Karpas-422 (cell line): ENCODE measurements at regions not wholly inside any gene's neighbourhood (a gene's known extent, or its start where the extent isn't known, plus 50 kb on each side); places are given as distances from the start of the nearest gene placed in this dataset.
"Not testable (repeated sequence)": the region's sequence is repeated elsewhere in the genome, so short reads cannot be mapped to it uniquely, and the experiment has no call there.

ENCODE experiments used
- DNase-seq: peaks from one replicate; pipeline ENCODE4 v3.0.0-alpha.2; 2015
- H2AFZ ChIP-seq: fragments of 200-600 bp; sonication (generic); 2 replicates; pipeline ENCODE4 v1.6.1; 2014; ENCODE audit warnings: antibody characterized with exemption, low read length, mixed read lengths
- H3K27ac ChIP-seq: fragments of 200-600 bp; sonication (generic); 2 replicates; pipeline ENCODE4 v1.5.1; 2014; ENCODE audit warnings: mild to moderate bottlenecking, low read length, moderate library complexity
- H3K27me3 ChIP-seq: fragments of 200-600 bp; sonication (generic); 2 replicates; pipeline ENCODE4 v1.6.1; 2014; ENCODE audit warnings: low read length, mixed read lengths
- H3K36me3 ChIP-seq: fragments of 200-600 bp; sonication (generic); 2 replicates; pipeline ENCODE4 v1.6.1; 2014; ENCODE audit warnings: low read length, mixed read lengths; ENCODE audit not compliant: insufficient read depth
- H3K4me1 ChIP-seq: fragments of 200-600 bp; sonication (generic); 2 replicates; pipeline ENCODE4 v1.6.1; 2014; ENCODE audit warnings: mild to moderate bottlenecking, low read length, mixed read lengths
- H3K4me2 ChIP-seq: fragments of 200-600 bp; sonication (generic); 2 replicates; pipeline ENCODE4 v1.6.1; 2014; ENCODE audit warnings: low read length, low read depth, mild to moderate bottlenecking; ENCODE audit not compliant: poor library complexity, severe bottlenecking
- H3K4me3 ChIP-seq: fragments of 200-600 bp; sonication (generic); 2 replicates; pipeline ENCODE4 v1.5.1; 2014; ENCODE audit warnings: mild to moderate bottlenecking, antibody characterized with exemption, low read length, mixed read lengths
- H3K79me2 ChIP-seq: fragments of 200-600 bp; sonication (generic); 2 replicates; pipeline ENCODE4 v1.6.1; 2014; ENCODE audit warnings: mild to moderate bottlenecking, low read length, mixed read lengths
- H3K9ac ChIP-seq: fragments of 200-600 bp; sonication (generic); 2 replicates; pipeline ENCODE4 v1.6.0; 2014; ENCODE audit warnings: low read length
- H3K9me2 ChIP-seq: fragments of 200-600 bp; sonication (generic), shearing (Covaris generic); replicated peaks from 2 replicates; pipeline ENCODE4 v1.6.0; 2014; ENCODE audit warnings: mild to moderate bottlenecking, low read length, moderate library complexity; ENCODE audit not compliant: insufficient read depth
- H3K9me3 ChIP-seq: fragments of 300-700, 200-600 bp; sonication (generic); 2 replicates; pipeline ENCODE4 v1.6.1; 2014; ENCODE audit warnings: low read length, mixed read lengths
- H4K20me1 ChIP-seq: fragments of 200-600 bp; sonication (generic); 2 replicates; pipeline ENCODE4 v1.6.1; 2014; ENCODE audit warnings: mild to moderate bottlenecking, antibody characterized with exemption, low read length, low read depth; ENCODE audit not compliant: insufficient read depth

DNA sequence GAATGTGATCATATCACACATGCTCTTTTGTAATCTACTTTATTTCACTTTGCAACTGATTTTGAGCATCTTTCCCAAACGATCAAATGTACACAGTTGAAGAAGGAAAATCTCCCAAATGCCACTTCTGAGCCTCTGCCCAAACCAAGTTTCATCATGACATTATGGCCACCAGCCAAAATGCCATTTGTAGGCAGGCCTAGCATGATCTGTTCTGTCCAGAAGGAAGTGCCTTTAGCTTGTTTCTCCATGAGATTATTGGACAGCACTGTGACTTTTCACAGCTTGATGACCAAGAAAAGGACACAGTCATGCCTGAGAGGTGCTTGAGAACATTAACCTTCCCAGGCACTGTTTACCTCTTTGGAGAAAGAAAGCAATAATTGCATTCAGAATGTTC, 73.2 kb upstream of the PIP5K1B start:
- Histone ChIP-seq H3K9me2 (no peaks in the 10 kb centered on the region), H3K79me2 (no peaks in the 10 kb centered on the region), H3K27me3 (no peaks in the 10 kb centered on the region), H3K4me2 (no peak overlapping the region), H3K9ac (no peak overlapping the region), H3K27ac (no peak overlapping the region), H3K4me3 (no peak overlapping the region), H3K9me3 (no peaks in the 10 kb centered on the region), H2AFZ (no peak overlapping the region), H3K36me3 (no peaks in the 10 kb centered on the region), H3K4me1 (peaks cover 5% of the 10 kb centered on the region), H4K20me1 (no peaks in the 10 kb centered on the region)
- no peak for DNase-seq

DNA sequence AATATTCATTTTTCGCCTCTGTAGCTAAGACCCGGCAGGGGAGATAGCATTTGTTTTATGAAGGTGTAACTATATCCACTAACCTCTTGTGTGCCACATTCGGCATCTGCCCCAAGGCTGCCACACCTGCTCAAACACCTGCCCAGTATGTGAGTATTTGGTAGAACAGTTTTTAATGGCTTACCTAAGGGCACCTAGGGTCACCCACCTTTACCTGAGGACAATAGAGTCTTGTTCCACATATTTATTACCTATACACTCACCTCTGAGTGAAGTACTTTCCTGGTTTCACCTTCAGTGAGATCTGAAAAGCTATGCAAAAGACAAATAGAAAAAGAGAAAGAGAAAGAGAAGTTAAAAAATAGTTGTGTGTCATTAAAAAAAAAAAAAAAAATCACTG, 68.0 kb upstream of the PIP5K1B start:
- H3K27ac ChIP-seq, result no peak overlapping the region
- H3K79me2 ChIP-seq, result no peaks in the 10 kb centered on the region
- H3K36me3 ChIP-seq, result no peaks in the 10 kb centered on the region
- no peaks in the 10 kb centered on the region for H3K27me3 ChIP-seq
- no peak overlapping the region for H2AFZ ChIP-seq
- no peaks in the 10 kb centered on the region for H4K20me1 ChIP-seq
- H3K4me3 ChIP-seq, result no peak overlapping the region
- H3K9ac ChIP-seq, result no peak overlapping the region
- H3K4me2 ChIP-seq, result no peak overlapping the region
- H3K9me3 ChIP-seq, result no peaks in the 10 kb centered on the region
- peaks cover 44% of the 10 kb centered on the region for H3K4me1 ChIP-seq
- DNase-seq, result no peak
- H3K9me2 ChIP-seq, result no peaks in the 10 kb centered on the region

GRCh38 chr9:68639261-68639660, 65.8 kb upstream of the PIP5K1B start:
- not testable (repeated sequence) for H3K9me3 ChIP-seq, H4K20me1 ChIP-seq, H3K79me2 ChIP-seq, H3K9me2 ChIP-seq, H3K36me3 ChIP-seq, H3K27me3 ChIP-seq
- Histone ChIP-seq H2AFZ (0 out of 2 replicates have a peak overlapping the region, but pooled peaks have one; percentile 31), H3K4me1 (peaks cover 55% of the 10 kb centered on the region), H3K9ac (peak overlapping the region; percentile 34; the same call in 1 of the 2 replicates), H3K4me3 (peak overlapping the region; percentile 39), H3K4me2 (peak overlapping the region; percentile 52), H3K27ac (peak overlapping the region; percentile 90)
- peak; percentile 64 for DNase-seq

DNA sequence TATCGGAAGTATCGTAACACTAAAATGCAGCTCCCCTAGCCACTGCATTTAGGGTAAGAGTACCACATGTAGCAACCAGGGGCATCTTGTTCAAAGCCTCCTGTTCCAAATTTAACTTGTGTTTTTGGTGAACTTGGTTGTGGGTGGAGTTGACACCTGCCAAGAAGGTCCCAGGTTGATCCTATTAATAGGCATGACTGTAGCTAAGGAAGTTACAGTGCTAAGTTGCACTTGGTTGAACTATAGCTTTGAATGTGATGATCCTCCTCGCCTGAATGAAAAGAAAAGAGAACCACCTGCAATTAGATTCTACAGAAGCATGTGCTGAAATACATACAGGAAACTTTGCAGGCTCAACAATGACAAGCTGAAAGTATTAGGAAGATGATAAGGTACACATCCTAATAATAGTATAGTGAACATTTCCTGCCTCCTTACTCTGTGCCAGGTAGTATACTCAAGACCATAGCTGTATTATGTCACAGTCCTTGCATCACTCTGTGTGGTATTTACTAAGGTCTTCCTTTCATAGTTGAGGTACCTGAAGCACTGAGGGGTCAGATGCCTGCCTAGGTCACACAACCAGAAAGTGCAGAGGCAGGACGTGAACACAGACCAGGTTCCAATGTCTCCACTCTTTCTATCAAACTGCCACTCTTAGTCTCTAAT, 64.5 kb upstream of the PIP5K1B start:
- peak overlapping the region; percentile 90 for H3K27ac ChIP-seq
- peak overlapping the region; percentile 39 for H3K4me3 ChIP-seq
- no peaks in the 10 kb centered on the region for H3K27me3 ChIP-seq
- no peaks in the 10 kb centered on the region for H3K9me3 ChIP-seq
- H3K79me2 ChIP-seq, result no peaks in the 10 kb centered on the region
- no peaks in the 10 kb centered on the region for H4K20me1 ChIP-seq
- no peaks in the 10 kb centered on the region for H3K36me3 ChIP-seq
- peaks cover 65% of the 10 kb centered on the region for H3K4me1 ChIP-seq
- peak overlapping the region; percentile 52 for H3K4me2 ChIP-seq
- H3K9me2 ChIP-seq, result no peaks in the 10 kb centered on the region
- DNase-seq, result peak; percentile 82
- H3K9ac ChIP-seq, result peak overlapping the region; percentile 34
- H2AFZ ChIP-seq, result peak overlapping the region; percentile 31; the same call in 1 of the 2 replicates

DNA sequence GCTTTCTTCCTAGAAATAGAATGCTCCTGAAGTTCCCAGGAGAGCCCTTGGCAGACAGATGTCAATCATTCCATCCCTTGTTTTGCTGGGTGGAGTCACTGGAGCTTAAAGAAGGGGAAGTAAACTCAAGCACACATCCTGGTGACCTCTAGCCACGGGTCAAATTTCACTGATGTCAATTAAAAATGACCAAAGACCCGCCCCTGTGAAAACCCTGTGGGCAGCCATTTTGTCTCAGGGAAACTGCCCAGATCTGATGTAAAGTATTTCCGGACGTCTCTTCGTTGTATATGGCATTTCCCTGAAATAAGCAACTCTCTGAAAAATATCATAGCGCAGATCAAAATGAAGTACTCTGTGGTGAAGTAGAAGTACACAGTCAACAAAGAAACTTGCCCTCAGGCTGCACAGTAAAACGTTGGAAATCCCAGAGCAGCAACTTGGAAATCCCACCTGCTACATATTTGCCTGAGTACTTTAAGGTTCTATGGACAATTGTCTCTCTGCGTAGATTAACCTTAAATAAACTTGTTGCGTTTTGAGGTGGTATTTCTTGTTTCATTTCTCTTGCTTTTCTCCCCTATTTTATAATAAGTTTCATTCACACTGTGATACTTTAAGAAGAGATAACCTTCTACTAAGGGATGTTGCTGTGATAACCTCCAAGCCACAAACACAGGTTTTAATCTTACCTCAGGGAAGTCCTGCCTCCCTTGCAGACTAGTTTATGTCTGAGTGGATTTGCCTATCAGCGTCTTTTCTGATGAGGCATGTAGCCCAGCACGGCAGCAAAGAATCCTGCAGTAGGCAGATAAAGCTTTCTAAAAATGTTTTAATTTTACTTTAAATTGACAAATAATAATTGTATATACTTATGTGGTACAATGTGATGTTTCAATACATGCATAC, 60.9 kb upstream of the PIP5K1B start:
- peak overlapping the region; percentile 67 for H3K27ac ChIP-seq

DNA sequence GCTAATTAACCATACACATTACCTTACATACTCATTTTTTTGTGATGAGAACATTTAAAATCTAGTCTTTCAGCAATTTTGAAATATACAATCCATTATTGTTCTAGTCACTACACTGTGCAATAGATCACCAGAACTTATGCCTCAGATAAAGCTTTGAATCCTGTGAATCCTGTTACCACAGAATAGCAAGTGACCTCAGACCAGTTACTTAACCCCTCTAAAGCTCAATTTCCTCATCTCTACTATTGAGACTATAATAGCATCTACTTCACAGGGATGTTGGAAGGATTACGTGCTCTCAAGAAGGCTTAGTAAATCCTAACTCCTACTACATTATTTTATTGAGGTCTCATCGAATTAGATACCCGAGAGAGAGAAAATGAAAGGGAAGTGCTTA, 60.2 kb upstream of the PIP5K1B start:
- DNase-seq, result no peak
- peak overlapping the region; percentile 46 for H3K4me2 ChIP-seq
- peak overlapping the region; percentile 67 for H3K27ac ChIP-seq
- no peaks in the 10 kb centered on the region for H3K9me3 ChIP-seq
- no peak overlapping the region for H3K4me3 ChIP-seq
- peak overlapping the region; percentile 59 for H2AFZ ChIP-seq
- no peaks in the 10 kb centered on the region for H3K27me3 ChIP-seq
- peaks cover 43% of the 10 kb centered on the region for H3K4me1 ChIP-seq
- H4K20me1 ChIP-seq, result no peaks in the 10 kb centered on the region
- H3K79me2 ChIP-seq, result no peaks in the 10 kb centered on the region
- no peaks in the 10 kb centered on the region for H3K36me3 ChIP-seq
- H3K9ac ChIP-seq, result no peak overlapping the region
- no peaks in the 10 kb centered on the region for H3K9me2 ChIP-seq

More for the DNA sequence above, 60.9 kb upstream of the PIP5K1B start:
- peak overlapping the region; percentile 46 for H3K4me2 ChIP-seq
- 0 out of 2 replicates have a peak overlapping the region, but pooled peaks have one; percentile 29 for H3K4me3 ChIP-seq
- H3K36me3 ChIP-seq, result no peaks in the 10 kb centered on the region
- H3K9me3 ChIP-seq, result no peaks in the 10 kb centered on the region
- no peak overlapping the region for H3K9ac ChIP-seq
- peak; percentile 77 for DNase-seq
- peaks cover 50% of the 10 kb centered on the region for H3K4me1 ChIP-seq
- H4K20me1 ChIP-seq, result no peaks in the 10 kb centered on the region
- peak overlapping the region; percentile 59 for H2AFZ ChIP-seq
- no peaks in the 10 kb centered on the region for H3K9me2 ChIP-seq
- no peaks in the 10 kb centered on the region for H3K79me2 ChIP-seq
- H3K27me3 ChIP-seq, result no peaks in the 10 kb centered on the region

DNA sequence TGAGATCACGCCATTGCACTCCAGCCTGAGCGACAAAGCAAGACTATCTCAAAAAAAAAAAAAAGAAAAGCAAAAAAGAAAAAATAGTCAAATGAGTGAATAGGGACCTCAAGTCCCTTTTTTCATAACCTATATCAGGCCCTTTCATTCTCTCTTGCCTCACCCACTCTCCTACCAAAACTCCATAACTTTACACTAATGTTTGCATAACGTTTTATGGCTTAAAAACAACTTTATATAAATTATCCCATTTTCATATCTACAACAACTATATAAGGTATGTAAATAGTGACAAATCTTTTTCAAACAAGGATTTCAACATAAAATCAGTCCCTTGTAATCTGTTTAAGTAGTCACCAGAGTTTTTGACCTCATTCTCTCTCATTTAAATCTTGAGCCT, 56.9 kb upstream of the PIP5K1B start:
- Histone ChIP-seq H3K4me1 (peaks cover 21% of the 10 kb centered on the region), H3K79me2 (no peaks in the 10 kb centered on the region), H3K4me3 (no peak overlapping the region), H3K9me2 (no peaks in the 10 kb centered on the region), H4K20me1 (no peaks in the 10 kb centered on the region), H3K27ac (no peak overlapping the region), H3K9ac (no peak overlapping the region), H3K36me3 (no peaks in the 10 kb centered on the region), H3K9me3 (no peaks in the 10 kb centered on the region), H2AFZ (no peak overlapping the region), H3K4me2 (no peak overlapping the region), H3K27me3 (no peaks in the 10 kb centered on the region)
- DNase-seq, result no peak

- Histone ChIP-seq H4K20me1 (no peaks in the 10 kb centered on the region), H3K79me2 (no peaks in the 10 kb centered on the region), H3K4me2 (no peak overlapping the region), H3K9ac (no peak overlapping the region), H3K27me3 (no peaks in the 10 kb centered on the region), H3K9me2 (no peaks in the 10 kb centered on the region), H2AFZ (no peak overlapping the region), H3K9me3 (no peaks in the 10 kb centered on the region), H3K4me1 (peaks cover 13% of the 10 kb centered on the region), H3K36me3 (no peaks in the 10 kb centered on the region), H3K27ac (no peak overlapping the region), H3K4me3 (no peak overlapping the region)
- DNase-seq, result no peak
Observed at GRCh38 chr9:68648971-68649370, 56.1 kb upstream of the PIP5K1B start.
